ENCODE measurements at regions not wholly inside any gene's neighbourhood (a gene's known extent, or its start where the extent isn't known, plus 50 kb on each side); places are given as distances from the start of the nearest gene placed in this dataset.

DNA sequence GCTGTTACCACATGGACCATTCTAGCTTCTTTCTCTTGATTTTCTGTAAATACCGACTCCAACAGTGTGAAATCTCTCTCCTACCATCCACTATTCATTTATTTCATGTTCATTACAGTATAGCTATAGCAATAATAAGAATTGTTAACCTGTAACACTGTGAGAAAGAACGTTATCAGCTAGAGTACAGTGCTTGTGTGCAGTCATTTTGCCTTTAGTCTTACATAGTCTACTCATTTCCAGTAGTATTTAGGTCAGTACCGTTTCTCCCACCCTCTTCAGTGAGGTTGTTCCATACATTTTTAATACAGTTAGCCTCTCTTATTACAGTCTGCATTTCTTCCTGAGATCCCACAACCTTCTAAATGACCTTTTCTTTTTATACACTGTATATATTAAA, 257.1 kb downstream of the LY86 start:
- TF ChIP-seq, protein P1, sequence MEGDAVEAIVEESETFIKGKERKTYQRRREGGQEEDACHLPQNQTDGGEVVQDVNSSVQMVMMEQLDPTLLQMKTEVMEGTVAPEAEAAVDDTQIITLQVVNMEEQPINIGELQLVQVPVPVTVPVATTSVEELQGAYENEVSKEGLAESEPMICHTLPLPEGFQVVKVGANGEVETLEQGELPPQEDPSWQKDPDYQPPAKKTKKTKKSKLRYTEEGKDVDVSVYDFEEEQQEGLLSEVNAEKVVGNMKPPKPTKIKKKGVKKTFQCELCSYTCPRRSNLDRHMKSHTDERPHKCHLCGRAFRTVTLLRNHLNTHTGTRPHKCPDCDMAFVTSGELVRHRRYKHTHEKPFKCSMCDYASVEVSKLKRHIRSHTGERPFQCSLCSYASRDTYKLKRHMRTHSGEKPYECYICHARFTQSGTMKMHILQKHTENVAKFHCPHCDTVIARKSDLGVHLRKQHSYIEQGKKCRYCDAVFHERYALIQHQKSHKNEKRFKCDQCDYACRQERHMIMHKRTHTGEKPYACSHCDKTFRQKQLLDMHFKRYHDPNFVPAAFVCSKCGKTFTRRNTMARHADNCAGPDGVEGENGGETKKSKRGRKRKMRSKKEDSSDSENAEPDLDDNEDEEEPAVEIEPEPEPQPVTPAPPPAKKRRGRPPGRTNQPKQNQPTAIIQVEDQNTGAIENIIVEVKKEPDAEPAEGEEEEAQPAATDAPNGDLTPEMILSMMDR (IDR thresholded peaks at IDR 0.05), result no peak
- TF ChIP-seq POLR2AphosphoS5 (IDR thresholded peaks at IDR 0.05) (no peak), POLR2A (IDR thresholded peaks at IDR 0.05) (no peak), EP300 (IDR thresholded peaks at IDR 0.05) (no peak)

Measured in stomach (tissue), 4 donors.